Left renal pelvis (tissue), 4 donors: ENCODE measurements at regions not wholly inside any gene's neighbourhood (a gene's known extent, or its start where the extent isn't known, plus 50 kb on each side); places are given as distances from the start of the nearest gene placed in this dataset.

Source experiments
- DNase-seq, 4 donors: peaks; one replicate each; pipeline ENCODE4 v3.0.0-alpha.2; 2013; ENCODE audit warnings: low read depth in 4 of 4, low spot score in 3 of 4

DNA sequence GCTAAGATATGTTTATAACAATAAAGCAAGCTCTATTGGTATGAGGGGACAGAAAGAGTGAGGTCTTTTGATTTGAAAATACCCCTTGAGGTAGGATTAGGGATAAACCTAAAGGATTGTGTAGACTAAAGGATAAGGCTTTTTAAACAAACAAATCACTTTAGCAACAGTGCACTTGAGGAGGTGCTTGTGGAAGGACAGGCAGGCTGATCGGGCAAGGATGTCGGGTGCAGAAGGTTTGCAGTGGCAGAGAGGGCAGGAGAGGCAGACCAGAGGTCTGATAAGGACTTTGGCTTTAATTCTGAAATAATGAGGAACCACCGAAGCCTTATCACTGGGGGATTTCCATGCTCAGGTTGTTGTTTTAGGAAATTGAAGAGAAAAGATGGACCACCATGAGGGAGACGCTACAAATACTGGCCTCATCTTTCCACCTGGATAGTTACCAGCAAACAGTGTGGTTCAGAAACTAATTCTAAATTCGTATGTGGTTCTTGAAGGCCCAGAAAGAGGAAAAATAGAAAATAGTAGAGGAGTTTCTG is 119.5 kb upstream of the KLF6 start:
- no peak for DNase-seq

DNA sequence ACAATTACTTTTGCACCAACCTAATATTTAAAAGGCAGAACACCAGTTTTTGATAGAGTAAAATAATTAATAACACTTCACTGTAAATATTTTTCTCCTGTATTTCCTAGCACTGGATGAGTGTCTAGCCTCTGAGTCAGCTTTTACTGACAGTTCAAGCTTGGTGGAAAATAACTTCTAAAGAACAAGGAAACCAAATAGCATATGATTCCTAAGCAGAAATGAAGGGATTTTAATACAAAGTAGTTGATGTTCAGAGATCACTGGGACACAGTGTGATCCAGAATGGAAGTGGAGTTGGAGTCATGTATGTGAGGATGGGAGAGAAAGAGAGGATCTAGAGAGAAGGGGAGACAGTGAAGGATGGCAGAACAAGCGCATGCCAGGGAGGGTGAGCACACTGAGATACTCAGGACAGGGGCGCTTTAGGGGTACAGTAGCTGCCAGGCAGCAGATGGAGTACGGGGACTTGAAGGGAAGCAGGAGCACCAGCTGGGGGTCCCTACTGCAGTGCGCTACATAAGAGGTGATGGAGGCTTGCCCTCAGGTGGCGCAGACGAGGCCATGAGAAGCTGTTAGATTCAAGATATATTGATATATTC is 117.9 kb upstream of the KLF6 start:
- DNase-seq: no peak

DNA sequence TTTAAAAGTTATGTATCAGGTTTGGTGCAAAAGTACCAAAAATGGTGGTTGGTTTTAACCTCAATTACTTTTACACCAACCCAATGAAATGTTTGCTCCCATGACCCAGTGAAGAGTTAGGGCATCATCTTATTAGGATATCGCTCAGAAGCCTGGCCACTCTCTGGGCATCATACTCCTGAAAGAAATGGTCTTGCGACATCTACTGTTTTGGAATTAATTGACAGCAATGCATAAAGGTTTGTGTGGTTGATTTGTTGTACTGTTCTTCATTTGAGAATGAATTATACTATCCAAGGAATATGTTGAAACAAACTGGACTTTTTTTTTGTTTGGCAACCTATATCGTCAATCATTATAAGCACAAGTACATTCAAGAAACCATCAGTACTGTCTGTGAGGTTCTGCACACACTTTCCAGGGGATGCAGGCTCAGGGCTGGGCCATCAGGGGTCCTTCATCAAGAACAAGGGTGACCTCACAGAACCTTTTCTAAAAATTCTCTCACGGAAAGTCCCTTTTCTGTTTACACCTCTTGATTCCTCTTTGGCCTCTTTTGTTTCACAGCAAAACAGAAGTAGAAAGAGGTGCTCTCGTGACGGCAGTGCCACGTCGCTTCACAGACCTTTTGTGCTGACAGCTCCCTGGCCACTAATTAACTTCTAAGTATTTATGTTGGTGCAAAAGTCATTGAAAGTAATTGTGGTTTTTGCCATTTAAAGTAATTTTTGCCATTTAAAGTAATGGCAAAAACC is 117.2 kb upstream of the KLF6 start:
- DNase-seq: no peak

DNA sequence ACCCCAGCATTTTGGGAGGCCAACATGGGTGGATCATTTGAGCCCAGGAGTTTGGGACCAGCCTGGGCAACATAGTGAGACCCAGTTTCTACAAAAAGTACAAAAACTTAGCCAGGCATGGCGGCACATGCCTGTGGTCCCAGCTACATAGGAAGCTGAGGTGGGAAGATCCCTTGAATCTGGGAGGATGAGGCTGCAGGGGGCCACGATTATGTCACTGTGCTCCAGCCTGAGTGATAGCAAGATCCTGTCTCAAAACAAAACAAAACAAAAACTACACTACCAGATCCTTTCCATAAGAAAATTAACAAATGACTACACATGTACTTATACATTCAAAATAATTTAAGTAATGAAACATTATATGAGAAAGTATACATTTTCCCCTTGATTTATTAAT is 116.4 kb upstream of the KLF6 start:
- DNase-seq: no peak

DNA sequence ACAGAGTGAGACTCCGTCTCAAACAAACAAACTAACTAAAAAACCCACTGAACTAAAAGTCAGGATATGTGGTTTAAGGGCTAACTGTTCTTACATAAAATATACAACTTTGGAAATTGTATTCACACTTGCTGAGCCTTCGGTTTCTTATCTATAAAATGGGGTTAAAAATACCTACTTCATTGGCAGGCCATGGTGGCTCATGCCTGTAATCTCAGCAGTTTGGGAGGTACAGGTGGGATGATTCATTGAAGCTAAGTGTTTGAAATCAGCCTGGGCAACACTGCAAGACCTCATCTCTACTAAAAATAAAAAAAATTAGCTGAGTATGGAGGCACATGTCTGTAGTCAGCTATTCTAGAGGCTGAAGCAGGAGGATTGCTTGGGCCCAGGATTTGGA is 115.4 kb upstream of the KLF6 start:
- no peak for DNase-seq

DNA sequence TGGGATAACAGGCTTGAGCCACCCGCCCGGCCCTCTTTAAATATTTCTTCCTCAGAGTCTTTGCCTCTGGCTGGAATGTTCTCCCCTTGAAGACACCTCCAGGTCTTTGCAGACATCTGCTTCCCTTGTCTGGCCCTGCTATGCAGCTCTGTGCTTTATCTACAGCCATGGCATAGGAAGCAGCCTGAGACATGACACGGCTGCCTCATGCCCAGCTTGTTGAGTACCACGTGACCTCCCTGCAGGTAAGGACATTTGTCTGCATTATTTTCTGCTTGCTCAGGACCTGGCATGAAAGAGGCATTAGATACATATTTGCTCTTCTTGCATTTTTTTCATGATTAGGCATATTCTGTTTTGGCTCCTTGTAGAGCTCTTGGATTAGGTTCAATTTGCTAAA is 113.8 kb upstream of the KLF6 start:
- DNase-seq: no peak

DNA sequence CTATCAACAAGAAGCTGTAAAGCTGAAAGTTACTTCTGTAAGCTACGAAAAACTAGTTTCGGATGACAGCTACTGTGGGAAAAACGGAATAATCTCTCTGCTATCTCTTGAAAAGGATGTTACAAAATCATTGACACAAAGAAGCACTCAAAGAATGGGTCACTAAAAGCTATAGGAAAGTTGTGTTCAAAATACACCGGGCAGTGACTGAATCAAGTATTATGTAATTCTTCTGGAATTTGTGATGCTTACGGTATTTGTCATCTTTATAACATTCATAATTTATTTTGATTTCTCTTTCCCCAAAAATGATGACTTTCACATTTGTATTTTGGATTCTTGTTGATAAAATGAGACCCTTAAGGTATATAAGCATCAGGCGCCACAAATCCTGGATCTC is 112.1 kb upstream of the KLF6 start:
- DNase-seq: no peak

DNA sequence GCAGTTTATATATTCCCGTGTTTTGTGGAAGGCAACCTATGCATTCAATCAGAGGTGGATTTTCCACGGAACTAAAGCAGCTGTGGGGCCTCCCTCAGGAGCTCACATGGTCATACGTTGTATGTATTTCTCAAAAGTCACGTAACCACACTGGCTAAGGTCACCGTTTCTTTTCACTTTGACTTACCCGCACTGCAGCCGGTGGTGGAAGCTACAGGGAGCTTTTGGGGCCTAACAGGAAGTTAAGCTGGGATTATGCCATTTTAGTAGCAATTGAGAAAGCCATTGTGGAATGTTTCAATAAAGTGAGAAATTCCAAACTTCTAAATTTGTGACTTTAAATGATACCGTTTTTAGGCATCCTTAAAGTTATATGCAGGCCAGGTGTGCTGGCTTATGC is 111.2 kb upstream of the KLF6 start:
- DNase-seq: no peak

DNA sequence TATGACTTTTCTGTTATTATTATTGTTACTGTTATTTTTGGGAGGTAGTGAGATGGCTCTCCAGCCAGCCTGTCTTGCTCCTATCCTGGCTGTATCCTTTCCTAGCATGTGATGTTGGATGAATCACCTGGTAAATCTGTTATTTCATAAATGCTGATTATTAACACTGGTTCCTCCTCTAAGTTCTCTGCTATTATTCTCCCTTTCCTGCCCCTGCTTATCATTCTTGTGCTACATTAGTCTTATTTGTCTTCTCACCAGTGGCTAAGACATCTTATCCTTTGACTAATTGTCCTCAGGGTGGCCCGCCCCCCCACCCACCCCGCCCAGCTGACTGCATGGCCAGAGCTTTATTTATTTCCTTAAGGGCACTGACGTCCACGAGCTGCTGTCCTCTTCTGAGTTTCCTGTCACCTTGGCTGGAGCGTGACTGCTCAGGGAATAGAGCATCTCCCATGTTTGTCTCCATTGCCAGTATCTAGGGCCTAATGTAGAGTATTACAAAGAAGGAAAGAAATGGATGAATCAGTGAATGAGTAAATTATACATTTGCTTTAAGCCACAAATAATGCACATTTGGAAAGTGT is 110.1 kb upstream of the KLF6 start:
- DNase-seq: no peak

DNA sequence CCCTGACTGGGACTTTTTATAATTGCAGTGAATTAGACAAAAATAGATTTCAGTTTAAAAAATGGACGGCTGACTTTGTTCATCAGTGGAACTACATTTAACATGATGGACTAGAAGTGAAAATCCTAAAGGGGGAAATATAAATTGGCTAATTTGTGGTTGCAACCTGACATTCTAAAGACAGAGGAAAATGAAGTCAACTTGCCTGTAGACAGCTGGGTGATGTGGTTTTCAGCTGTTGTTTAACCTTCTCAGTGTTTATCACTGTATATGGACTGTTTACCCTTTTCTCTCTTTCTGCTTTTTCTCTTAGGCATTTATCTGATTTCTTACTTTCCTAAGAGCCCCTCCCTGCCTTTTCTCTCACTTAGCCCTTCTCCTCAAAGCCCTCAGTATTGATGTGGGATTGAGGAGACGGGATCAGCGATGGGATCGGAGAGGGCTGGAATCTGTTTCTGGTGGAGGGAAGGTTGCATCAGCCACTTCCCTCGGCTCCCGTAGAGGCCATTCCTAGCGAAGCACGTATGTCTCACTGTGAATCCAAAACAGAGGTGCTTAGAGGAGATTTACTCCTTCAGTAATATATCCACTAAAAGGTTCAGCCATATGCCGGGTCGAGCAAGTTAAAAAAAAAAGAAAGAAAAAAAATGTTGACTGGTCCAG is 109.0 kb upstream of the KLF6 start:
- DNase-seq: no peak

DNA sequence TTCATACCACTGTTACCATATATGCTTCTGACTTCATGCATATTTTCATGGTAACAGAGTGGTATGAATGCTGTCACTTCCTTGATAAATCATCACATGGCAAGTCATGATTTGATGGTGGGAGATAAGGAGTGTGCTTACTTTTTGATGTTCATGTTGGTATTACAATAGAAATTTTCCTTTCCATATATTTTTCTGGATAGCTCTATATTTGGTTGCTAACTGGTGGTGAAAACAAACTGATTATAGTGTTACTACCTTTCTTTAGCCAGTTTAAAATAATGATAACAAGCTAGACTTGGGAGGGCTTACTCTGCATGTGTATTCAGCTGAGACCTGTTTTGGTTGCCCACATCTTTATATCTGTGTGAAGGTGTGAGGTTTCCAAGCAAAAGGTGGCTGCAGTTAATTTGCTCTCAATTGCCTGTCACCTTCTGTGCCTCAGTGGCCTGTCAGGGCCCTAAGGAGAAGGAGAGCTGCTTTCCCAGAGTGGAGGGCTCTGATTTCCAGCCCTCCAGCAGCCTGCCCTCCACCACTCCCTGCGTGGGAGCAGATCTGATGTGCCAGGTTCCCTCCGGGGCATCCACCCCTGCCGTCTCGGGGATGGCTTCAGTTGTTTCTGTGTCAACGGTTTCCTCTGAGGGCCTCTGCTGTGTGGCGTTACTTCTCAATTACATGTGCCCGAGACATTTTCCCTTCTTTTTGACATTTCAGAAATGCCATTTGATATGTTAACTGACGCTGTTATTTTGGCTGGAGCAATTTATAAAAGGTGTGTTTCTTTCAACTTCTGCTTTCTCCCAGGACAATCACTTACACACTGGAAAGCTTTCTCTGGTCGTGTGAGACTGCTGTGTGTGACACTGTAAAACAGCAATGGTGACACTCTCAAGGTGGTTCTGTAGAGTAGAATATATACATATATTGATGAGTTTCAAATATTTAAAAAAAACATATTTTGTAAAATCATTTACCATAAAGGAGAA is 107.7 kb upstream of the KLF6 start:
- no peak for DNase-seq

DNA sequence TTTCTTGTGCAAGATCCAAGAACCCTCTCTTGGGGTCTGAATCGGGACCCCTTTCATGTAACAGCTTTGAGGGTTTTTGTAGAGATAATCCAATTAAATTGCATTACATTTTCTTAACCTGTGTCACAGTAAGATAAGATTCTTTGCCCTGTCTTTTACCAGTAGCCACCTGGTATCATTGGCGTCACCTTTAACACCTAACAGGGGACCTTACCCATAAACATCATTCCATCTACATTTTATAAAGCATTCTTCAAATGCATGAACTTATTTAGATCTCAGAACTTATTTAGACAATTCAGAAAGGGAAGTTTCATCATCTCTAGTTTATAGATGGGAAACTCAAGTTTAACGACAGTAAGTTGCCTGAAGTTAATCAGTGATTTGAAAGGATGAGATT is 106.4 kb upstream of the KLF6 start:
- no peak for DNase-seq

DNA sequence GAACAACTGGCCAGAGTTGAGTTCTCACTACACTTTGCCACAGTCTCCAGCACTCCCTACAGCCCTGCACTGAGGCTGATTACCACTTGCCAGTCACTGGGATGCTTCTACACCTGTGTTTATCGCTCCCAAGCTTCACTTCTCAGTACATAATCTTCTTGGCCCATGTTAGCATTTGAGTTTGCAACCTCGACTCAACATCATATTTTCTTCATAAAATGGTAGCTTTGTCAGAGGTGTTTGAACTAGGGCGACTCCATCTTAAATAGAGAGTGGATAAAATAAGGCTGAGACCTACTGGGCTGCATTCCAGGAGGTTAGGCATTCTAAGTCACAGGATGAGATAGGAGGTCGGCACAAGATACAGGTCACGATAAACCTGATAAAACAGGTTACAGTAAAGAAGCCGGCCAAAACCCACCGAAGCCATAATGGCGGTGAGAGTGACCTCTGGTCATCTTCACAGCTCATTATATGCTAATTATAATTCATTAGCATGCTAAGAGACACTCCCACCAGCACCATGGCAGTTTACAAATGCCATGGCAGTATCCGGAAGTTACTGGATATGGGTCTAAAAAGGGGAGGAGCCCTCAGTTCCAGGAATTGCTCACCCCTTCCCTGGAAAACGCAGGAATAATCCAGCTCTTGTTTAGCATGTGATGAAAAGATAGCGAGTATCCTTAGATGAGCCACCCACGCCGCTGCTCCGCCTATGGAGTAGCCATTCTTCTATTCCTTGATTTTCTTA is 105.8 kb upstream of the KLF6 start:
- no peak for DNase-seq

DNA sequence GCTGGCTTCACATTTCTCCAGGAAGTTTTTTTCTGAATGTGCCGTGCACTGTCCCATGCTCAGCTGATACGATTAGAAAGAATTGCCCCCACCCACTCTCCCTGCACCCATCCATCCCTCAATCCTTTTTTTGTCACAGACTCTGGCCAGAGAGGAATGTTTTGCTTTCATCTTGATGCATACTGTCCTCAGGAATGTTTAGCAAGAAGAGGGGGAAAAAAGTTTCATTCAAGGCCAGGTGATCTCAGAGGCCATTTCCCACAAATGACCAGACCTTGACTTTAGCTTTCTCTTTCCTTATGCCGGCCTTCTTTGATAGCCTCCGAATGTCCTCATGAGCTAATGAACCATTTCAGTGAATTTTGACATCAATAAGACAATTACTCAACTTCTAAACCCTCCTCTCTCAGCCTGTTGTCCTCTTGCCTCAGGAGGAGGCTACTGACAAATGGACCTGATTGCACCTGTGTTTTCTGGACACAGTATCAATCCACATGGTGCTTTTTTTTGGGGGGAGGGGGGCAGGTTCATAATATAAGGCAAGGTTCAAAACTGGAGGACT is 105.0 kb upstream of the KLF6 start:
- no peak for DNase-seq

DNA sequence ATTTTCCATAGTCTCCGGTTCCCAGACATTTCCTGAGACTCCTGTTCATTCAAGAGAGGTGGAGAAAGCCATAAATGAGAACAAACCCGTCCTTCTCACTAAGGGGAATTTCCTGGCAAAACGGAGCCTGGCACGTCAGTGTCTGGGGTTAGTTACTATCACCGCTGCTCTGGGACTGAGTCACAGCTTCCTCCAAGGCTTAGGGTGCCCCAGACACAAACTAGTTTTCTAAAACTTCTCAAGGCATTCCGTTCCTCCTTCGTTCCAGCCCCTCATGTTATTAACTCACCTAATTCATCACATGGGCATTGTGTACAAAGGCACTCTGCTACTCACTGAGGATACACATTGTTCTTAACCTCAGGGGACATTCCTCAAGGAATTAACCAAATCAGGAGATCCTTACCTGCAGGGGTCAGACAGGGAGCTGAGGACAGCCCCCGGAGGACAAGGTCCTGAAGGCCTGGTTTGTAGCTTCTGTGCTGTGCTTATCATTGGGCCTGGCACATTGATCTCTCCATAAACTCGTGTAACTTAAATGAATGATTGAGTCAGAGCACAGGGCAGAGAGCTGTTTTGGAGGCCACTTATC is 103.0 kb upstream of the KLF6 start:
- DNase-seq: no peak

DNA sequence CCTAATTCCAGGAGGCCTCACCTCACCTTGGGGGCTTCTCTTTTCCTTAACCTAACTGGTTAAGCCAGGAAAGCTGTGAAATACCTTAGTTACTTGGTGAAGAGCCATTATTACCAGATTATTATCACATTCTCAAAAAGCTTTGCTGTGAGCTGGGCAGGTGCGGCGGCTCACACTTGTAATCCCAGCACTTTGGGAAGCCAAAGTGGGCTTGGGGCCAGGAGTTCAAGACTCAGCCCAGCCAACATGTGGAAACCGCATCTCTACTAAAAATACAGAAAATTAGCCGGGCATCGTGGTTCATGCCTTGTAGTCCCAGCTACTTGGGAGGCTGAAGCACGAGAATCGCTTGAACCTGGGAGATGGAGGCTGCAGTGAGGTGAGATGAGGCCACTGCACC is 102.4 kb upstream of the KLF6 start:
- no peak for DNase-seq

DNA sequence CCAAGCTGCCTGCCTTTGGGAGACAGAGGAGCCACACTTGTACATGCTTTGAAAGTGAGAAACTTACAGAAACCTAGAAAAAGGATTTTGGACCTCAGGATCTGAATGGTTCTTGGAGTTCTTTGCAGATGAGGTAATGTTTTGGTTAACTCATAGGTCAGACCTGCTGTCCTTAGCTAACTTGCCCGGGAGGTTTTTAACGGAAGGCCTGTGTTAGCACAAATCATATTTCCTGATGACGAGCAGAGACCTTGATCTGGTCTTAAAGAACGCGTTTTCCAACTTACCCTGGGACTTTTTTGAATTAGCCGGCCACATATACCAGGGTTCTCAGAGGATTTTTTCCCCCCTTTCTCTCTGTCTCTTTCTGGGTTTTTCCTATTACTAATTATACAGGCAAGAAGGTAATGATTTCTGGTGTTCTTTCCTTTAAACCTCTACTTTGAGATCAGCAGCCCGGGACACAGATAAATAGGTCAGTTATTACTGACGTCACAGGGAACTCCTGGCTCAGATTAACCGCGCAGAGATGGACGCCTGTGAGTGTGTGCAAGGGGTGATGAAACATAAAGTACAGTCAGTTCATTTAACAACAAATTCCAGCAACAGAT is 101.7 kb upstream of the KLF6 start:
- DNase-seq: peak in 2 of 4 donors; percentile 37 to 45

DNA sequence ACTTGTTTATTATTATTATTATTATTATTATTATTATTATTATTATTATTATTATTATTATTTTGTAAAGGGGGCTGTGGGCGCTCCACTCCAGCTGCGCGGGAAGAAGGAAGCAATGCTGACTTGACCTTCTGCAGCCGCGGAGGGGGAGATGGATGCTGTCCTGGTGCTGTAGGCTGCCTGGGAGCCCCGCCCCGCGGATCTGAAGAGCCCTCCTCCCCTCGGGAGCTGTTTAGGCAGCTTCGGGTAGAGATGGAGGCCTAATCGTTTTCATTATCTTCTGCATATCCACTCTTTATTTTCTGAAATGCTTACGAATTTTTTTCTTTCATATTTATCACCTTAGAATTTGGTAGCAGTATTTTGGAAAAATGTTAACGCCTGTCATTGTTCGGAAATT is 101.2 kb upstream of the KLF6 start:
- peak in 1 of 4 donors; percentile 36 for DNase-seq
